HG02973 (cell line): ENCODE measurements at regions not wholly inside any gene's neighbourhood (a gene's known extent, or its start where the extent isn't known, plus 50 kb on each side); places are given as distances from the start of the nearest gene placed in this dataset.

Source experiments
- ATAC-seq: cut with Tn5 transposase; IDR thresholded peaks from one replicate; pipeline ENCODE4 v1.9.1; 2021; ENCODE audit warnings: moderate library complexity; ENCODE audit not compliant: unreplicated experiment

DNA sequence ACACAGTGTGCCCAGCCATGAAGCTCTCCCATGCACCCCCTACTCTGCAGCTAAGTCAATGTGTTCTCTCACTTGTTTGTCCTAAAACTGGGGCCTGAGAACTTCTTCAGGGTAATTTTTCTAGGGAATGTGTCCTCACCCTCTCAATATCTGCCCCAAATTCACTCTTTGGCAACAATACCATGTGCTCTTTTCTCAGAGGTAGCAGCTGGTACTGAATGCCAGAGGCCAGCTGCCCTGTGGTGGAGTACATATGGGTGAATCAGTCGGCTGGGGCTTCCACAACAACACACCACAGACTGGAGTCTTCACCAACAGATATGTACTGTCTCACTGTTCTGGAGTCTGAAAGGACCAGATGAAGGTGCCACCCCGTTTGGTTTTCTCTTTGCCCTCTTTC lies 97.7 kb upstream of the TOP3B start:
- ATAC-seq = no peak

DNA sequence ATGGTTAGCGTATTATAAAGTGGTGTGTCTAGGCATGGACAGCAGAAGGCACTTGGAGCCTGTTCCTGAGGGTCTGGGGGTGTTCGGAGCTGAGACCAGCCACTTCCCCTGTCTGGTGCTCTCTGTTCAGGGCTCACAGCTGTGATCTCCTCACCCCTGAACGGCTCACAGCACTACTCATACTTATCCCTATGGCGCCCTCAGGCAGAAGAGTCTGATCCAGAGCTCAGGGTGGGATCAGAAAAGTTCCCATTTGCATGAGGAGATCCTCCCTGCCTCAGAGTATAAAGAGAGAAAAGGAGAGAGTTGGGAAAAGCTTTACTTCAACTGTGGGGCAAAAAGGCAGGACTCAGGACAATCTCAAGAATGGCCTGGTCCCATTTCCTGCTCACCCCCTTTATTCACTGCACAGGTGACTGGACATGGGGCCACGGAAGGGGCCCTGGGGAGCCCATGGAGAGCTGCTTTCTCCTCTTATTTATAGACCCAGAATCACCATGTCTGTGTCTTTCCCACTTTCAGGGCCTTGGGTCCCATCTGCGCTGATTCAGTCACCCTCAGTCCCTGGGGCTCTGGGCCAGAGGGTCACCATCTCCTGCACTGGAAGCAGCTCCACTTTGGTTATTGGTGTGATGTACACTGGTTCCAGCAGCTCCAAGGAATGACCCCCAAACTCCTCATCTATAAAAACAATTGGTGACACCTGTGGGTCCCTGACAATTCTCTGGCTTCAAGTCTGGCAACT lies 97.0 kb upstream of the TOP3B start:
- no peak for ATAC-seq

DNA sequence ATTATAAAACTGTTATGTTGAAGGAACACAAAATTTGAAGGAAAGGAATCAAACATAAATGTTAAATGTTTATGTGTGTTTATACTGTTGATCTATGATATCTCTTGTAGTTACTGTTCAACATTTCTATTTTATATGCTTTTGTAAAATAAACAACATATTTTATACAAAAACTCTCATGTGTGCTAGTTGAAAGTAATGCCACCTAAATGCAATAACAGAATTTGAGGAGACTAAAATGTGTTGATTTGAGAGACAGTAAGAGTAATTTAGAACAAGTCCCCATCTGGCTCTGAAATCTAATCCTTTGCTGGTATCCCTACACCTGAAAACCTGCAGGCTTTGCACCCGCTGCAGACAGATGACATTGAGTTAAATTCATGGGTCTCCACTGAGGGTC lies 95.7 kb upstream of the TOP3B start:
- ATAC-seq = no peak

DNA sequence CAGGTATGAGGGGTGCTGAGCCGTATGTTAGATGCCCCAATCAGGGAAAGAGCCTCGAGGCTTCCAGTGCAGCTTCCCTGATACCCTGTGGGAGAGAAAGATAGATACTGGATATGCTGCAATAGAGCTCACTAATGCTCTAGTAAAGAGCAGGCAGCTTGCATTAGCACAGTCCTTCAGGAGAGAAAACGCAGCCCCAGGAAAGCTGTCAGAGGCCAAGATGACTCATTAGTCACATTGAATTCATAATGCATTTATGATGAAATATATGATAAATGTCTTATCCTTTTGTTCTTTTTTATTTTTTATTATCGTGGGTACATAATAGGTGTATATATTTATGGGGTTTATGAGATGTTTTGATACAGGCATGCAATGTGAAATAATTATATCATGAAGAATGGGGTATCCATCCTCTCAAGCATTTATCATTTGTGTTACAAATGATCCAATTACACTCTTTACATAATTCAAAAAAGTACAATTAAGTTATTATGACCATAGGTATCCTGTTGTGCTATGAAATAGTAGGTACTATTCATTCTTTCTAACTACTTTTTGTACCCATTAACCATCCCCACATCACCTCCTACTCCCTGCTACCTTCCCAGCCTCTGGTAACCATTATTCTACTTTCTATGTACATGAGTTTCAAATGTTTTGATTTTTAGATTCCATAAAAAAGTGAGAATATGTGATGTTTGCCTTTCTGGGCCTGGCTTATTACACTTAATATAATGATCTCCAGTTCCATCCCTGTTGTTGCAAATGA lies 94.5 kb upstream of the TOP3B start:
- ATAC-seq = no peak

- no peak for ATAC-seq
These were observed 93.8 kb upstream of the TOP3B start for GRCh38 chr22:22076361-22076760.

DNA sequence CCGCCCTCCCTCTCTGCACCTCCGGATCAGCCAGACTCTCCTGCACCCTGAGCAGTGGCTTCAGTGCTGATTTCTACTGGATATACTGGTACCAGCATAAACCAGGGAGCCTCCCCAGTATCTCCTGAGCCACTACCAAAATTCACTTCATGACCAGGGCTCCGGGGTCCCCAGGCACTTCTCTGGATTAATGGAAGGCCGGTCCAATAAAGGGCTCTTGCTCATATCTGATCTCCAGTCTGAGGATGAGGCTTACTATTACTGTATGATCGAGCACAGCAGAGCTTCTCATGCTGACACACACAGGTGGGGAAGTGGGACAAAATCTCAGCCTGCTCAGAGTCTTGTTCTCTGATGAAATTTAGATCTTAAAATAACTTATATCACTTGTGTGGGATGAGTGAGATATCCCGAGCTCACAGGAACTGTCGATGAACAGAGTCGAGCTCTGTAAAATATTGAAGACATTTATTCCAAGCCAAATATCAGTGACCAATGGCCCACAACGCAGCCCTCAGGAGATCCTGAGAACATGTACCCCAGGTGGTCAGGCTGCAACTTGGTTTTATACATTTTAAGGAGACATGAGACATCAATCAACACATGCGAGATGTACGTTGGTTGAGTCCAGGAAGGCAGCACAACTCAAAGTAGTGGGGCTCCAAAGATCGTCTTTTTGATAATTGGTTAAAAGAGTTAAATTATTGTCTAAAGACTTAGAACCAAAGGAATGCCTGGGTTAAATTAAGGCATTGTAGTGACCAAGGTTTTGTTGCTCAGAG lies 93.0 kb upstream of the TOP3B start:
- ATAC-seq = no peak

GRCh38 chr22:22074634-22075381 lies 92.2 kb upstream of the TOP3B start:
- no peak for ATAC-seq

DNA sequence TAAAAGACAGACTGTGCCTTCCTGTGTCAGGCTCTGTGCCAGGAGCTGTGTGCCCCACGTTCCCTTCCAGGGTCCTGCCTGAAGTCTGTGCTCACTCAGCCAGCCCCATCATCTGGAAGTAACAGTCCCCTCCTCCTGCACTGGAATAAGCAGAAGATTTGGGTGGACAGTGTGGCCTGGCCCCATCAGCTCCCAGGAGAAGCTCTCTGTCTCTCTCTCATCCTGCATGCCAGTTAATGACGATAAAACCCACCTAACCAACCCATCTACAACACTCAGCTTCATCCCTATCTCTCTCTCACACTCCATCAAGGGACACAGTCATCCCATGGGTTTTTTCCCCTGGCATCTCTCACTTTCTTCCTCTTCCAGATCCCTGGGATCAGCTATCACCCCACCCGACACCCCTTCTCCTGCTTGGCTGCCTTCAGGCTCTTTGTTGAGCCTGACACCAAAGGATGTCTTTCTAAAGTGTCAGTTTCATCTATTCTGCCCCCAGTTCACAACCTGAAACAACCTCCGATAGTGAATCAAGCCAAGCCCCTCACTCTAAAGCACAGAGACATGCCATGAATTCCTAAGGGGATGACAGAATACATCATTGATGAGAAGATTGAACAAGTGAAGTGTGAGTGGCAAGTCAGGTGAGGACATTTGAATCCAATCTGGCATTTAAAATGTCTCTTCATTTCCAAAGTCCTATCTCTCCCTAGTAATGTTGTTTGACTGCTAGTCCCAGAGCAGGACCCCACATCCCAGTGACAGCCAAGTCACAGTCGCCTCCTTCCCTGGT lies 91.4 kb upstream of the TOP3B start:
- no peak for ATAC-seq

- no peak for ATAC-seq
These were observed 89.7 kb upstream of the TOP3B start for GRCh38 chr22:22072169-22072836.

DNA sequence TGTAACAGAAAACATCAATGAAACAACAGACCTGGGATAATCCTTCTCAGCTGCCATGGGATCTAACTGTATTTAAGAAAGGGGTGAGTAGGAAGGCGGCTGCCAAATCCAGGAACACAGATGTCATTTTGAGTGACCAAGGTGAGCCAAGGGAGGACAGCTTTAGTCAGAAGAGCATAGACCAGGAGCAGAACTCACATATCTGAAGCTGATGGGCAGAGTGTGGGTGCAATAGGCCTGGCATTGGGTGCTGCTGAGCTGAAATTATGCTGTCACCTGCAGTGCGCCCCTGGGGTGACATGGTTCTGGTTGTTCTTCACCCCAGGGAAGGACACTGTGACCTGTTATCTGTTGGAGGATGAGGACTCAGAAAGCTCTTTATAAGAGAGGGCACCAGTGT lies 88.9 kb upstream of the TOP3B start:
- ATAC-seq = no peak

- ATAC-seq = no peak
These were observed 87.8 kb upstream of the TOP3B start for GRCh38 chr22:22070371-22070824.

- ATAC-seq = no peak
These were observed 87.1 kb upstream of the TOP3B start for GRCh38 chr22:22069450-22070370.

- no peak for ATAC-seq
These were observed 86.1 kb upstream of the TOP3B start for GRCh38 chr22:22068657-22069056.

- ATAC-seq = no peak
These were observed 85.4 kb upstream of the TOP3B start for GRCh38 chr22:22068025-22068424.

DNA sequence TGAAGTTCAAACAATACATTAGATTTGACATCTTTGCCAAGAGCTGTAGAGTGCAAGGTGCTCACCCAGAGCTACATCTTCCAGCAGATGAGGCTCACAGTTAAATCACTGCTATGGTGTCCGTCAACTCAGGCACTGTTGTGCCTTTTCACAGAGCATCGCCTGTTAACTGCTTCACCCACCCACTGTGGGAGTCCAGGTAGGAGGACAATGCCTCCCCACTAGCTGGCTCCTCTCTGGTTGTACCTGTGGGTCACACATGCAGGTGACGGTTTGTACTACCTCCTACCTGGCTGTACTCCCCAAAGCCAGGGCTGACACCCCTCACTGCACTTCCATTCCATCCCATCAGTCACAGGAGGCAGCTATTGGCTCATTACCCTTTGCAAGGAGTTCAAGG lies 84.6 kb upstream of the TOP3B start:
- ATAC-seq = no peak

DNA sequence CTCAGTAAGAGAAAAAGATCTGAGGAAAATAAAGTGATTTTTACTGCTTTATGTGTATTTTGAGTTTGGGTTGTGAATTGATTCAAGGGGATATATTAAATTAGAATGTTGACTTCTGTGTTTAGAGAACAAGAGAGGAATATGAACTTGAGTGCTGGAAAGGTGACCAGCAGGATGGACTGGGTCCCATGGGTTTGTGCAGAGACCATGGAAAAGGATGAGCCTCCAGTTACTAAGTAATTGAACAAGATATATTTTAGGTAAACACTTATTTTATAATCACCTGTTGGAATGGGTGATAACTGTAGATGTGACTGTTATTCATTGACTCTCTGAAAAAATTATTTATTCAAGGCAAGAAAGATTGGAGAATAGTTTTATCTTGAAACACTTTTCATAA lies 82.0 kb upstream of the TOP3B start:
- ATAC-seq = no peak

DNA sequence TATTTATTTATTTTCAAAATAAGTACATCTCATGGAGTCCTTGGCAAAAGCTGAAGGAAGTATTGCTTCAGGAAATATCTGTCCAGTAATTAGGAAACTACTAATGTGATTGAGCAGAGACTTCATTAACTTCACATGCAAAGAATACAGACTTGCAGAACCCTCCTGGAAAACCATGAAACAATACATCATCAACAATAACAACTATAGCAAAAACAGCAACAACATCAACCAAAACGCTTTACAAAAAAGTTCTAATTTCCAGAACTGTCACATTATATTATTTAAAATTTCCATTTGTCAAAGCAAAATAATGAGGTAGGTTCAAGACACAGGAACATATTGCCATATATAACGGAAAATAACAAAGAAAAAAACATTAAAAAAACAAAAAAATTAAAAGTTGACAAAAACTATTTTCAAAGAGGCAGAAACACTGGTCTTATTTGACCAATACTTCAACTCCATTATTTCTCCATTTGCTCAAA lies 79.8 kb upstream of the TOP3B start:
- no peak for ATAC-seq
